ENCODE measurements at regions not wholly inside any gene's neighbourhood (a gene's known extent, or its start where the extent isn't known, plus 50 kb on each side); places are given as distances from the start of the nearest gene placed in this dataset.

GRCh38 chr4:162659716-162660115, 495.9 kb upstream of the FSTL5 start:
- H3K4me1 ChIP-seq (ENCODE audit: control insufficient read depth in 2 of 2, insufficient read depth in 2 of 2, low read length in 1 of 2), result no peaks in the 10 kb centered on the region
- H3K27me3 ChIP-seq (ENCODE audit: control insufficient read depth in 1 of 2, insufficient read depth in 2 of 2, low read length in 2 of 2), result no peaks in the 10 kb centered on the region
- WGBS, 2 donors, result 61 to 71% methylated on average over 1 of the region's 1 CpG
- no peak overlapping the region for H3K27ac ChIP-seq (ENCODE audit: low read depth in 2 of 2, low read length in 1 of 2)
- no peak overlapping the region for H3K4me3 ChIP-seq (ENCODE audit: low read depth in 1 of 2, low read length in 2 of 2)
- H3K9me3 ChIP-seq (ENCODE audit: control insufficient read depth in 2 of 2, insufficient read depth in 1 of 2, low read depth in 1 of 2, low read length in 1 of 2), result no peaks in the 10 kb centered on the region
- no peaks in the 10 kb centered on the region for H3K36me3 ChIP-seq (ENCODE audit: control insufficient read depth in 2 of 2, insufficient read depth in 2 of 2, low read length in 1 of 2)

GRCh38 chr4:162657966-162658365, 494.2 kb upstream of the FSTL5 start:
- Histone ChIP-seq H3K27me3 (ENCODE audit: control insufficient read depth in 1 of 2, insufficient read depth in 2 of 2, low read length in 2 of 2) (no peaks in the 10 kb centered on the region), H3K4me3 (ENCODE audit: low read depth in 1 of 2, low read length in 2 of 2) (no peak overlapping the region), H3K36me3 (ENCODE audit: control insufficient read depth in 2 of 2, insufficient read depth in 2 of 2, low read length in 1 of 2) (no peaks in the 10 kb centered on the region), H3K9me3 (ENCODE audit: control insufficient read depth in 2 of 2, insufficient read depth in 1 of 2, low read depth in 1 of 2, low read length in 1 of 2) (no peaks in the 10 kb centered on the region), H3K27ac (ENCODE audit: low read depth in 2 of 2, low read length in 1 of 2) (no peak overlapping the region), H3K4me1 (ENCODE audit: control insufficient read depth in 2 of 2, insufficient read depth in 2 of 2, low read length in 1 of 2) (no peaks in the 10 kb centered on the region)
- 96 to 98% methylated on average over 1 of the region's 1 CpG for WGBS, 2 donors

GRCh38 chr4:162650166-162650565, 486.4 kb upstream of the FSTL5 start:
- H3K4me1 ChIP-seq (ENCODE audit: control insufficient read depth in 2 of 2, insufficient read depth in 2 of 2, low read length in 1 of 2), result no peaks in the 10 kb centered on the region
- no peak overlapping the region for H3K4me3 ChIP-seq (ENCODE audit: low read depth in 1 of 2, low read length in 2 of 2)
- H3K27me3 ChIP-seq (ENCODE audit: control insufficient read depth in 1 of 2, insufficient read depth in 2 of 2, low read length in 2 of 2), result no peaks in the 10 kb centered on the region
- H3K36me3 ChIP-seq (ENCODE audit: control insufficient read depth in 2 of 2, insufficient read depth in 2 of 2, low read length in 1 of 2), result no peaks in the 10 kb centered on the region
- 63 to 75% methylated on average over 1 of the region's 1 CpG for WGBS, 2 donors
- H3K9me3 ChIP-seq (ENCODE audit: control insufficient read depth in 2 of 2, insufficient read depth in 1 of 2, low read depth in 1 of 2, low read length in 1 of 2), result no peaks in the 10 kb centered on the region
- H3K27ac ChIP-seq (ENCODE audit: low read depth in 2 of 2, low read length in 1 of 2), result no peak overlapping the region

- H3K36me3 ChIP-seq (ENCODE audit: control insufficient read depth in 2 of 2, insufficient read depth in 2 of 2, low read length in 1 of 2), result no peaks in the 10 kb centered on the region
- 39 to 42% methylated on average over 4 of the region's 4 CpGs for WGBS, 2 donors
- no peaks in the 10 kb centered on the region for H3K4me1 ChIP-seq (ENCODE audit: control insufficient read depth in 2 of 2, insufficient read depth in 2 of 2, low read length in 1 of 2)
- H3K4me3 ChIP-seq (ENCODE audit: low read depth in 1 of 2, low read length in 2 of 2), result no peak overlapping the region
- H3K9me3 ChIP-seq (ENCODE audit: control insufficient read depth in 2 of 2, insufficient read depth in 1 of 2, low read depth in 1 of 2, low read length in 1 of 2), result peaks cover 0 to under 1% of the 10 kb centered on the region in 2 donors
- no peaks in the 10 kb centered on the region for H3K27me3 ChIP-seq (ENCODE audit: control insufficient read depth in 1 of 2, insufficient read depth in 2 of 2, low read length in 2 of 2)
- H3K27ac ChIP-seq (ENCODE audit: low read depth in 2 of 2, low read length in 1 of 2), result no peak overlapping the region
These were observed 481.6 kb upstream of the FSTL5 start for GRCh38 chr4:162645381-162645780.

GRCh38 chr4:162644346-162644745, 480.5 kb upstream of the FSTL5 start:
- H3K27ac ChIP-seq (ENCODE audit: low read depth in 2 of 2, low read length in 1 of 2), result no peak overlapping the region
- H3K4me1 ChIP-seq (ENCODE audit: control insufficient read depth in 2 of 2, insufficient read depth in 2 of 2, low read length in 1 of 2), result no peaks in the 10 kb centered on the region
- peaks cover 0 to 5% of the 10 kb centered on the region in 2 donors for H3K9me3 ChIP-seq (ENCODE audit: control insufficient read depth in 2 of 2, insufficient read depth in 1 of 2, low read depth in 1 of 2, low read length in 1 of 2)
- WGBS, 2 donors, result 17 to 49% methylated on average over 1 of the region's 1 CpG
- H3K27me3 ChIP-seq (ENCODE audit: control insufficient read depth in 1 of 2, insufficient read depth in 2 of 2, low read length in 2 of 2), result no peaks in the 10 kb centered on the region
- H3K36me3 ChIP-seq (ENCODE audit: control insufficient read depth in 2 of 2, insufficient read depth in 2 of 2, low read length in 1 of 2), result no peaks in the 10 kb centered on the region
- H3K4me3 ChIP-seq (ENCODE audit: low read depth in 1 of 2, low read length in 2 of 2), result no peak overlapping the region

- Histone ChIP-seq H3K36me3 (ENCODE audit: control insufficient read depth in 2 of 2, insufficient read depth in 2 of 2, low read length in 1 of 2) (no peaks in the 10 kb centered on the region), H3K27me3 (ENCODE audit: control insufficient read depth in 1 of 2, insufficient read depth in 2 of 2, low read length in 2 of 2) (no peaks in the 10 kb centered on the region), H3K27ac (ENCODE audit: low read depth in 2 of 2, low read length in 1 of 2) (no peak overlapping the region), H3K4me3 (ENCODE audit: low read depth in 1 of 2, low read length in 2 of 2) (no peak overlapping the region), H3K9me3 (ENCODE audit: control insufficient read depth in 2 of 2, insufficient read depth in 1 of 2, low read depth in 1 of 2, low read length in 1 of 2) (peaks cover 0 to 5% of the 10 kb centered on the region in 2 donors), H3K4me1 (ENCODE audit: control insufficient read depth in 2 of 2, insufficient read depth in 2 of 2, low read length in 1 of 2) (no peaks in the 10 kb centered on the region)
- 89 to 90% methylated on average over 13 of the region's 13 CpGs for WGBS, 2 donors
These were observed 476.4 kb upstream of the FSTL5 start for GRCh38 chr4:162640152-162640551.

- Histone ChIP-seq H3K27me3 (ENCODE audit: control insufficient read depth in 1 of 2, insufficient read depth in 2 of 2, low read length in 2 of 2) (no peaks in the 10 kb centered on the region), H3K4me3 (ENCODE audit: low read depth in 1 of 2, low read length in 2 of 2) (no peak overlapping the region), H3K36me3 (ENCODE audit: control insufficient read depth in 2 of 2, insufficient read depth in 2 of 2, low read length in 1 of 2) (no peaks in the 10 kb centered on the region), H3K27ac (ENCODE audit: low read depth in 2 of 2, low read length in 1 of 2) (no peak overlapping the region), H3K4me1 (ENCODE audit: control insufficient read depth in 2 of 2, insufficient read depth in 2 of 2, low read length in 1 of 2) (no peaks in the 10 kb centered on the region), H3K9me3 (ENCODE audit: control insufficient read depth in 2 of 2, insufficient read depth in 1 of 2, low read depth in 1 of 2, low read length in 1 of 2) (no peaks in the 10 kb centered on the region)
- 55 to 62% methylated on average over 2 of the region's 2 CpGs for WGBS, 2 donors
These were observed 470.6 kb upstream of the FSTL5 start for GRCh38 chr4:162634390-162634789.

- Histone ChIP-seq H3K27ac (ENCODE audit: low read depth in 2 of 2, low read length in 1 of 2) (no peak overlapping the region), H3K9me3 (ENCODE audit: control insufficient read depth in 2 of 2, insufficient read depth in 1 of 2, low read depth in 1 of 2, low read length in 1 of 2) (no peaks in the 10 kb centered on the region), H3K27me3 (ENCODE audit: control insufficient read depth in 1 of 2, insufficient read depth in 2 of 2, low read length in 2 of 2) (no peaks in the 10 kb centered on the region), H3K4me1 (ENCODE audit: control insufficient read depth in 2 of 2, insufficient read depth in 2 of 2, low read length in 1 of 2) (no peaks in the 10 kb centered on the region), H3K36me3 (ENCODE audit: control insufficient read depth in 2 of 2, insufficient read depth in 2 of 2, low read length in 1 of 2) (no peaks in the 10 kb centered on the region), H3K4me3 (ENCODE audit: low read depth in 1 of 2, low read length in 2 of 2) (no peak overlapping the region)
- 73 to 75% methylated on average over 2 of the region's 2 CpGs for WGBS, 2 donors
These were observed 458.9 kb upstream of the FSTL5 start for GRCh38 chr4:162622664-162623063.

- no peaks in the 10 kb centered on the region for H3K27me3 ChIP-seq (ENCODE audit: control insufficient read depth in 1 of 2, insufficient read depth in 2 of 2, low read length in 2 of 2)
- H3K4me3 ChIP-seq (ENCODE audit: low read depth in 1 of 2, low read length in 2 of 2), result no peak overlapping the region
- no peaks in the 10 kb centered on the region for H3K9me3 ChIP-seq (ENCODE audit: control insufficient read depth in 2 of 2, insufficient read depth in 1 of 2, low read depth in 1 of 2, low read length in 1 of 2)
- no peaks in the 10 kb centered on the region for H3K36me3 ChIP-seq (ENCODE audit: control insufficient read depth in 2 of 2, insufficient read depth in 2 of 2, low read length in 1 of 2)
- H3K4me1 ChIP-seq (ENCODE audit: control insufficient read depth in 2 of 2, insufficient read depth in 2 of 2, low read length in 1 of 2), result no peaks in the 10 kb centered on the region
- H3K27ac ChIP-seq (ENCODE audit: low read depth in 2 of 2, low read length in 1 of 2), result no peak overlapping the region
These were observed 446.3 kb upstream of the FSTL5 start for GRCh38 chr4:162610116-162610515.

- Histone ChIP-seq H3K27me3 (ENCODE audit: control insufficient read depth in 1 of 2, insufficient read depth in 2 of 2, low read length in 2 of 2) (no peaks in the 10 kb centered on the region), H3K9me3 (ENCODE audit: control insufficient read depth in 2 of 2, insufficient read depth in 1 of 2, low read depth in 1 of 2, low read length in 1 of 2) (no peaks in the 10 kb centered on the region), H3K36me3 (ENCODE audit: control insufficient read depth in 2 of 2, insufficient read depth in 2 of 2, low read length in 1 of 2) (no peaks in the 10 kb centered on the region)
These were observed 422.5 kb upstream of the FSTL5 start for GRCh38 chr4:162586266-162586665.

More at GRCh38 chr4:162586266-162586665, 422.5 kb upstream of the FSTL5 start:
- Histone ChIP-seq H3K4me3 (ENCODE audit: low read depth in 1 of 2, low read length in 2 of 2) (no peak overlapping the region), H3K4me1 (ENCODE audit: control insufficient read depth in 2 of 2, insufficient read depth in 2 of 2, low read length in 1 of 2) (no peaks in the 10 kb centered on the region), H3K27ac (ENCODE audit: low read depth in 2 of 2, low read length in 1 of 2) (no peak overlapping the region)
- 56 to 67% methylated on average over 1 of the region's 1 CpG for WGBS, 2 donors

Data from esophagus (tissue), 2 donors.